LHCN-M2 (cell line): ENCODE measurements at regions not wholly inside any gene's neighbourhood (a gene's known extent, or its start where the extent isn't known, plus 50 kb on each side); places are given as distances from the start of the nearest gene placed in this dataset.
A peak's percentile ranks its signal among the peaks of the same experiment; 100 is the strongest.
"Not testable (repeated sequence)": the region's sequence is repeated elsewhere in the genome, so short reads cannot be mapped to it uniquely, and the experiment has no call there.

ENCODE experiments used
- DNase-seq: peaks from one replicate; pipeline ENCODE4 v3.0.0-alpha.2; 2012; ENCODE audit warnings: low read depth

DNA sequence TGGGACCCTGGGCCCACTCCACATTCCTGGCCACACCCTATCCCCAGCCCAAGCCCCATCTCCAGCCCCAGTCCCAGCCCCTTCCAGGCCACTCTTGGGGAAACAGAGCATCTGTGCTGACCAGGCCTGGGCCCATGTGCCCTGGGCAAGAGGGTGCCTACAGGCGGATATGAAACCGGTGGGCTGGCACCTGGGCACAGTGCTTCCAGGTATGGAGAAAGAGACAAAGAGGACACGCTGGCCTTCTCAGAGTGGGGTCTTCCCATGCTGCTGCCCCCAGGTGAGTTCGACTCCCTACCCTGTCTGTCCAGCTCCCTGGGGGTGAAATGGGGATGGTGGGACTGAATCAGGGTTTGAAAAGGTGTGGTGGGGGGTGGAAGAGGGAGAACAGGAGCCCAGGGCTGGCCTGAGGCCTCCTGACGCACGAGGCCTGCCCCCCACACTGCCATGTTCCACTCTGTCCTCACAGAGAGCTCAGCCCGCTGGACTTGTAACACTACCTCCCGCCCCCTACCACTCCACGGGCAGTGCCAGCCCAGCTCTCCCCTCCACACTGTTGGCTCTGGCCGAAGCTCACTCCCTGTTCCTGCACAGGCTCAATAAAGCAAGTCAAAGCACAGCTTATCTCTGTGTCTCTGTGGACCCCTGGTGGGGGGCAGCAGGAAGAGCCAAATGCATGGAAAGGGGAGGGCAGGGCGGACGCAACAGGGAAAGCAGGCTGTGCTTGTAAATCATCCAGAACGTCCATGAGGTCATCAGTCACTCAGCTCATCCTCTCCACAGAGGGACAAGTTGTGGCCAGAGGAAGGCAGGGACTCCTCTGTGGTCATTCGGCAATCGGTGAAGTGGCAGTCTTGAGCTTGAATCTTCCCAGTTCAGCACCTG, 71.1 kb upstream of the TMEM97 start:
- DNase-seq = no peak

GRCh38 chr17:28249706-28250105, 69.3 kb upstream of the TMEM97 start:
- DNase-seq = no peak

DNA sequence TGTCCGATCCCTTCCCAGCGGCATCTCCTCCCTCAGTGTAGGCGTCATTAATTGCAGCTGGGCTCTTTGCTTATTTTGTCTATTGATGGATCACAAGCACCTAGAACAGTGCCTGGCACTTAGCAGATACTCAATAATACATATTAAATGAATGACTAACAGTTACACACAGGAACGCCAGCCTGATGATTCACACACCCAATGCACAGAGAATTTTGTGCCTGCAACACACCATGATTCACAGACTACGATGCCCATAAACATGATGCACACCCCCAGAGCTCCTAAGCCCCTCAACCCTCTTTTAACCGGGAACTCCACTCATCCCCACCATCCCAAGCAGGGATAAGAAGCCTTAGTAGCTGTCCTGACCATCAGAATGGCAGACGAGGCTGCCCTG, 66.6 kb upstream of the TMEM97 start:
- peak; percentile 53 for DNase-seq

GRCh38 chr17:28253663-28254062, 65.3 kb upstream of the TMEM97 start:
- no peak for DNase-seq

DNA sequence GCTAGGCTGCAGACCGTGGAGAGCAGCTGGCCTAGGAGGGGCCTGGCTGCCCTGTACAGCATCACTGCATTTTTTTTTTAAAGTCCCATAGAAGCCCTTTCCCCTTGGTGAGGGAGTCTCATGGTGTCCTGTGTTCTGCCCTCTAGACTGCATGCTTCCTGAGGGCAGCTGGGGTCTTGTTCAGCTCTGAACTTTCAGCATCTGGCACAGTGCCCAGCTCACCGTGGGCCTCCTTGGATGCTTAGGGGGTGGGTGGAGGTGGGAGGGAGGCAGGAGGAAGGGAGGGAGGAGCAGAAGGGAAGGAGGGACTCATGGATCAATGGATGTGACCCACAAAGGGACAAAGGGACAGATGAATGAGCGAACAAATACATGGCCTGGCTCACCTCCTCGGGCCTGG, 63.4 kb upstream of the TMEM97 start:
- no peak for DNase-seq

DNA sequence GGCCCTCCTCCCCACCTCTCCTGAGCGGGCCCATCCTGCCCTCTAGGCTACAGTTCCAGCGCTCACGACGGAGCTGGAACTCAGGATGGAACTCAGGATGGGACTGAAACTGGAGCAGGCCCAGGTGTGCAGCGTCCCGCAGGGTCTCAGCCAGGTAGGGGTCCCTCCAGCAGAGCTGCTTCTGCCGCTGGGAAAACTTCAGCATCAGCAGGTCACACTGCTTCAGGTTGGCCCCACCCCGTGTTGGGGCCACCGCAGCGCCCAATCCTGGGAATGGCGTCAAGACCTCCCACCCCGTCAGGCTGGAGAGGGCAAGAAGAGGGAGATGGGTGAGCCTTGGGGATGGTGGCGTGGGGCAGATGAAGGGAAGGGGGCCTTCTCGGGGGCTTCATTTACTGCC, 62.6 kb upstream of the TMEM97 start:
- DNase-seq = no peak

DNA sequence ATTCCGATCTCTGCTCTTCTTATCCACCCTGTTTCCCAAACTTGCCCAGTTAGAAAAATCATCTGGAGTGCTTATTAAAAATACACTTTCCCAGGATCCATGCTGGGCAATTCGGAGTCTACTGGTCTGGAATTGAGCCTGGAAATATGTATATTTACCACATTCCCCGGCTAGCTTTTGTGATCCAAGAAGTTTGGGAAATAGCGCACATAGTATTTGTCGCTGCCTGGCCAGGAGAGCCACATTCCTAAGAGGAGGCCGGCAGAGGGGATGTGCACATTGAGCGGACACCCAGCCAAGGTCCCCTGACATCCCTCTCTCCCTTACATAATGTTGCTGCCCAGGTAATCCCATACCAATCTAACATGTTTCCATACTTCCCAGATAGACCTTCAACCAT, 62.1 kb upstream of the TMEM97 start:
- DNase-seq = no peak

DNA sequence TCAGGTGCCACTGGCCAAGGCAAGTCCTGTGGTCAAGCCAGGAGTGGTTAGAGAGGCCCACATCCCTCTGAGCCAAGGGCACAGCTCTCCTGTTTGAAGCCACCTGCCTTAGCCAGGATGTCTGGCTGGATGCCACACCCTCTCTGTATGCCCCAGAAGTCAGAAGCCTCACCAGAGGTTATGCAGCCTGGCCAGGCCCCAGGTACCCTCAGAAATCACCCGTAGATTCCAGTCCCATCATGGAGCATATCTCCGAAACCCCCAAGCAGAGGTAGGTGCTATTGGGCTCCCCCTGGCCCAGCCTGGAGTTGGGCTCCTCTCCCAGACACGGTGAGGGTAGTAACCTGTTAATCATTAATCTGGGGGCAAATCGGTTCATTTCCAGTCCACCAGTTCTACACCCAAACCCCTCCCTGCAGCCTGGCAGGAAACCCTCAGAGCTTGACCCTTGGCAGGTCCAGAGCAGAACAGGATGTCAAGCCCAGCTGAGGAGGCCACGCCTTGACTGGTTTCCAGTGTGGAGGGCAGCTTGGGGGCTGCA, 60.6 kb upstream of the TMEM97 start:
- DNase-seq = no peak

GRCh38 chr17:28261219-28261618, 57.8 kb upstream of the TMEM97 start:
- DNase-seq = no peak

DNA sequence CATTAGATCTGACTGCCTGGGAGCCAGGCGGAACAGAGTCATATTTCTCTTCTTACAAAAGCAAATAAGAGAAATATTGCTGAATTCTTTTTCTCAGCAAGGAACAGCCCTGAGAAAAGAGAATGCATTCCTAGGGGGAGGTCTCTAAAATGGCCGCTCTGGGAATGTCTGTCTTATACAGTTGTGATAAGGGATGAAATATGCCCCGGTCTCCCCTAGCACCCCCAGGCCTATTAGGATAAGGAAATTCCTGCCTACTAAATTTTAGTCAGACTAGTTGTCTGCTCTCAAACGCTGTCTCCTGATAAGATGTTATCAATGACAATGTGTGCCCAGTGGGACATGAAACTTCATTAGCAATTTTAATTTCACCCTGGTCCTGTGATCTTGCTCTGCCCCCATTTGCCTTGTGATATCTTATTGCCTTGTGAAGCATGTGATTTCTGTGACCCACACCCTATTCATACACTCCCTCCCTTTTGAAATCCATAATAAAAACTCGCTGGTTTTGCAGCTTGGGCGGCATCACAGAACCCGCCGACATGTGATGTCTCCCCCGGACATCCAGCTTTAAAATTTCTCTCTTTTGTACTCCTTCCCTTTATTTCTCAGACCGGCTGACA, 56.8 kb upstream of the TMEM97 start:
- DNase-seq = not testable (repeated sequence)

DNA sequence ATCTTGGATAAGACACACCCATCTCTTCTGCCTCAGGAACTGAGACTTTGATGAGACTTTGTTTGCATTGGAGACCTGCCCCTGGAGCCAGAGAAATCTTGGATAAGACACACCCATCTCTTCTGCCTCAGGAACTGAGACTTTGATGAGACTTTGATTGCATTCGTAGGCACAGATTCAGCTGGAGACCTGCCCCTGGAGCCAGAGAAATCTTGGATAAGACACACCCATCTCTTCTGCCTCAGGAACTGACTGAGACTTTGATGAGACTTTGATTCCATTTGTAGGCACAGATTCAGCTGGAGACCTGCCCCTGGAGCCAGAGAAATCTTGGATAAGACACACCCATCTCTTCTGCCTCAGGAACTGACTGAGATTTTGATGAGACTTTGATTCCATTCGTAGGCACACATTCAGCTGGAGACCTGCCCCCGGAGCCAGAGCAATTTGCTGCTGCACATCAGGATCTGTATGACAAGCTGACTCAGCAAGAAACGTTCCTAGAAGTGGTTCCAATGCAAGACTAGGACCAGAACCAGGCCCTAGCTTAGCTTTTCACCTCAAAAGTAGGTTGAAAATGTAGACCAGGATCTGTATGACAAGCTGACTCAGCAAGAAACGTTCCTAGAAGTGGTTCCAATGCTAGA, 54.0 kb upstream of the TMEM97 start:
- DNase-seq = not testable (repeated sequence)

DNA sequence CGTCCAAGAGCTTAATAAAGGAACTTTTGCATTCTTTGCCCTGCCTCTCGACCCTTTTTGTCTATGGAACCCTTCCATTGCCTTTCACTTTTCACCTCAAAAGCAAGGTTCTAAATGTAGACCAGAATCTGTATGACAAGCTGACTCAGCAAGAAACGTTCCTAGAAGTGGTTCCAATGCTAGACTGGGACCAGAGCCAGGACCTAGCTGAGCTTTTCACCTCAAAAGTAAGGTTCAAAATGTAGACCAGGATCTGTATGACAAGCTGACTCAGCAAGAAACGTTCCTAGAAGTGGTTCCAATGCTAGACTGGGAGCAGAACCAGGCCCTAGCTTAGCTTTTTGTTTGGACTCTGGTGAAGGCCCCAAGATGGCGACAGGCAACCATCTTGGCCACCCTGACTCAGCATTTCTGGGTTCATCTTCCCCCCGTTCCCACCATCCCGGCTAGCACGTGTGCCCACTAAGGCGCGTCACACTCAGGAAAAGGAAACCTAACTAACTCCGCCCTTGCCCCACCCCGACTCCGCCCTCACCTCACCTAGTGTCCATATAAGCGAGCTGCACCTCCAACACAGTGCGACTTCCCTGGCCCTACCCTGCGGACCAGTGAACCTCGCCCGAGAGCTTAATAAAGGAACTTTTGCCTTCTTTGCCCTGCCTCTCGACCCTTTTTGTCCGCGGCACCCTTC, 53.0 kb upstream of the TMEM97 start:
- not testable (repeated sequence) for DNase-seq

DNA sequence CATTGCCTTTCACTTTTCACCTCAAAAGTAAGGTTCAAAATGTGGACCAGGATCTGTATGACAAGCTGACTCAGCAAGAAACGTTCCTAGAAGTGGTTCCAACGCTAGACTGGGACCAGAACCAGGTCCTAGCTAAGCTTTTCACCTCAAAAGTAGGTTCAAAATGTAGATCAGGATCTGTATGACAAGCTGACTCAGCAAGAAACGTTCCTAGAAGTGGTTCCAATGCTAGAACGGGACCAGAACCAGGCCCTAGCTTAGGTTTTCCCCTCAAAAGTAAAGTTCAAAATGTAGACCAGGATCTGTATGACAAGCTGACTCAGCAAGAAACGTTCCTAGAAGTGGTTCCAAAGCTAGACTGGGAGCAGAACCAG, 52.5 kb upstream of the TMEM97 start:
- not testable (repeated sequence) for DNase-seq

DNA sequence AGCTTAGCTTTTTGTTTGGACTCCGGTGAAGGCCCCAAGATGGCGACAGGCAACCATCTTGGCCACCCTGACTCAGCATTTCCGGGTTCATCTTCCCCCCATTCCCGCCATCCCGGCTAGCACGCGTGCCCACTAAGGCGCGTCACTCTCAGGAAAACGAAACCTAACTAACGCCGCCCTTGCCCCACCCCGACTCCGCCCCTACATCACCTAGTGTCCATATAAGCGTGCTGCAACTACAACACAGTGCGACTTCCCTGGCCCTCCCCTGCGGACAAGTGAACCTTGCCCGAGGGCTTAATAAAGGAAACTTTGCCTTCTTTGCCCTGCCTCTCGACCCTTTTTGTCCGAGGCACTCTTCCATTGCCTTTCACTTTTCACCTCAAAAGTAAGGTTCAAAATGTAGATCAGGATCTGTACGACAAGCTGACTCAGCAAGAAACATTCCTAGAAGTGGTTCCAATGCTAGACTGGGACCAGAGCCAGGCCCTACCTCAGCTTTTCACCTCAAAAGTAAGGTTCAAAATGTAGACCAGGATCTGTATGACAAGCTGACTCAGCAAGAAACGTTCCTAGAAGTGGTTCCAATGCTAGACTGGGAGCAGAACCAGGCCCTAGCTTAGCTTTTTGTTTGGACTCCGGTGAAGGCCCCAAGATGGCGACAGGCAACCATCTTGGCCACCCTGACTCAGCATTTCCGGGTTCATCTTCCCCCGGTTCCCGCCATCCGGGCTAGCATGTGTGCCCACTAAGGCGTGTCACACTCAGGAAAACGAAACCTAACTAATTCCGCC, 51.9 kb upstream of the TMEM97 start:
- DNase-seq = not testable (repeated sequence)

- DNase-seq = no peak
Measured at GRCh38 chr17:28267720-28268609, 51.0 kb upstream of the TMEM97 start.

DNA sequence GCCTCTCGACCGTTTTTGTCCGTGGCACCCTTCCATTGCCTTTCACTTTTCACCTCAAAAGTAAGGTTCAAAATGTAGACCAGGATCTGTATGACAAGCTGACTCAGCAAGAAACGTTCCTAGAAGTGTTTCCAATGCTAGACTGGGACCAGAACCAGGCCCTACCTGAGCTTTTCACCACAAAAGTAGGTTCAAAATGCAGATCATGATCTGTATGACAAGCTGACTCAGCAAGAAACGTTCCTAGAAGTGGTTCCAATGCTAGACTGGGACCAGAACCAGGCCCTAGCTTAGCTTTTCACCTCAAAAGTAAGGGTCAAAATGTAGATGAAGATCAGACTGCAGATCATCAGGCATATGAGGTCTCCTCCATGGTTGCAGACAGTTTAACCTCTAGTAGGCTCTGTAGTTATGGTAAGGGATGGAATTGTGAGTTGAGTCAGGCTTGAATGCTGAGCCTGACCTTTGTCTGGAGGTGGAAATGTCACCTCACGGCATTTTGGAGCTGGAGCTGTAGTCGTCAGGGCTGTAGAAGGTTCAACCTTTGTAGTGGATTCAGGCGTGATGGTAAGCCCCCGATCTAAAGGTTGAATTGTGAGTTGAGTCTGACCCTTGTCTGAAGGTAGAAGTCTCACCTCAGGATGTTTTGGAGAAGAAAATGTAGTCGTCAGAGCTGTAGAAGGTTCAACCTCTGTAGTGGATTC, 50.2 kb upstream of the TMEM97 start:
- no peak for DNase-seq
